Parathyroid adenoma (tissue), 2 donors: ENCODE measurements at regions not wholly inside any gene's neighbourhood (a gene's known extent, or its start where the extent isn't known, plus 50 kb on each side); places are given as distances from the start of the nearest gene placed in this dataset.

Experiments
- H2AFZ ChIP-seq: fragments of 300-600 bp; sonication (generic); one replicate; pipeline ENCODE4 v1.7.0; 2017; ENCODE audit warnings: antibody characterized with exemption, mild to moderate bottlenecking
- H3K27ac ChIP-seq: fragments of 300-600 bp; sonication (generic); one replicate; pipeline ENCODE4 v1.7.0; 2017
- H3K27me3 ChIP-seq: fragments of 300-600 bp; sonication (generic); one replicate; pipeline ENCODE4 v1.7.0; 2017; ENCODE audit warnings: low read length; ENCODE audit not compliant: control insufficient read depth, insufficient read depth
- H3K36me3 ChIP-seq: fragments of 300-600 bp; sonication (generic); one replicate; pipeline ENCODE4 v1.7.0; 2017; ENCODE audit warnings: low read length; ENCODE audit not compliant: control insufficient read depth, insufficient read depth
- H3K4me1 ChIP-seq: fragments of 300-600 bp; sonication (generic); one replicate; pipeline ENCODE4 v1.7.0; 2017; ENCODE audit warnings: control low read depth
- H3K4me2 ChIP-seq: fragments of 300-600 bp; sonication (generic); one replicate; pipeline ENCODE4 v1.7.0; 2017; ENCODE audit warnings: low read length
- H3K4me3 ChIP-seq: fragments of 300-600 bp; sonication (generic); one replicate; pipeline ENCODE4 v1.7.0; 2017; ENCODE audit warnings: low read depth, low read length
- H3K79me2 ChIP-seq: fragments of 300-600 bp; sonication (generic); one replicate; pipeline ENCODE4 v1.7.0; 2017; ENCODE audit warnings: control low read depth
- H3K9ac ChIP-seq: fragments of 300-600 bp; sonication (generic); one replicate; pipeline ENCODE4 v1.7.0; 2017; ENCODE audit warnings: mild to moderate bottlenecking
- H3K9me3 ChIP-seq: fragments of 300-600 bp; sonication (generic); one replicate; pipeline ENCODE4 v1.7.0; 2017; ENCODE audit warnings: low read length; ENCODE audit not compliant: control insufficient read depth
- TF ChIP-seq, protein P1 (sequence below): fragments of 300-600 bp; sonication (generic); IDR thresholded peaks from one replicate; pipeline ENCODE4 v1.7.0; 2017; ENCODE audit warnings: antibody characterized with exemption, mild to moderate bottlenecking
- donor health status: primary hyperparathyroidism.

- TF ChIP-seq, protein P1, sequence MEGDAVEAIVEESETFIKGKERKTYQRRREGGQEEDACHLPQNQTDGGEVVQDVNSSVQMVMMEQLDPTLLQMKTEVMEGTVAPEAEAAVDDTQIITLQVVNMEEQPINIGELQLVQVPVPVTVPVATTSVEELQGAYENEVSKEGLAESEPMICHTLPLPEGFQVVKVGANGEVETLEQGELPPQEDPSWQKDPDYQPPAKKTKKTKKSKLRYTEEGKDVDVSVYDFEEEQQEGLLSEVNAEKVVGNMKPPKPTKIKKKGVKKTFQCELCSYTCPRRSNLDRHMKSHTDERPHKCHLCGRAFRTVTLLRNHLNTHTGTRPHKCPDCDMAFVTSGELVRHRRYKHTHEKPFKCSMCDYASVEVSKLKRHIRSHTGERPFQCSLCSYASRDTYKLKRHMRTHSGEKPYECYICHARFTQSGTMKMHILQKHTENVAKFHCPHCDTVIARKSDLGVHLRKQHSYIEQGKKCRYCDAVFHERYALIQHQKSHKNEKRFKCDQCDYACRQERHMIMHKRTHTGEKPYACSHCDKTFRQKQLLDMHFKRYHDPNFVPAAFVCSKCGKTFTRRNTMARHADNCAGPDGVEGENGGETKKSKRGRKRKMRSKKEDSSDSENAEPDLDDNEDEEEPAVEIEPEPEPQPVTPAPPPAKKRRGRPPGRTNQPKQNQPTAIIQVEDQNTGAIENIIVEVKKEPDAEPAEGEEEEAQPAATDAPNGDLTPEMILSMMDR, result no peak
Measured at GRCh38 chr1:30332116-30333094, 391.0 kb downstream of the MATN1 start.

DNA sequence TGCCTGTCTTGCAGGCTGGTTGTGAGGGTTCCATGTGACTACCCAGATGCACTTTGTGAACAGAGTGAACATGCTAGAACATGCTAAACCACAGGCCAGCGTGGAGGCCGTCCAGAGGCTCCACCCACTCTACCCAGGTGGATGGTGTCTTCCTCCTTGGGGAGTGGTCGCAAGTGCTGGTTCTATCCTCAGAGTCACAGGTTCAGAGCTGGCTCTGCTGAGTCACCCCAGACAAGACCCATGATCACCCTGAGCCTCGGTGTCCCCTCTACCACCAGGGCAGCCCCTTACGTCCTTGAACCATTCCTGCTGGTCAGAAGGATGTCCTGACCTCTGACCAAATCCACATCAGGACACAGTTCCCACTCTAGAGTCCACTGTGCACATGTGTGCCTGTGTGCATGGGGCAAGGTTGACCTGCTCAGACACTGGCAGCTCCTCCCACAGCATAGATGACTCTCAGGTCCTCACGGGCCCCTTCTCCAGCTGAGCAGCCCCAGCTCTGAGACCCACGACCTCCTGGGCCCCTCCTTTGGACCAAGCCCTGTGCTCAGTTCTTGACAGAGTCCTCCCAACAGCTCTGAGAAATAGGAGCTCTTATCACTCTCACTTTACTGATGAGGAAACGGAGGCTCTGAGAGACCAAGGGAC lies 391.8 kb downstream of the MATN1 start:
- Histone ChIP-seq H3K27ac (no peak overlapping the region), H3K4me2 (no peak overlapping the region), H3K79me2 (no peaks in the 10 kb centered on the region), H2AFZ (no peak overlapping the region), H3K27me3 (no peaks in the 10 kb centered on the region), H3K9ac (no peak overlapping the region), H3K36me3 (no peaks in the 10 kb centered on the region), H3K9me3 (no peaks in the 10 kb centered on the region), H3K4me1 (no peaks in the 10 kb centered on the region), H3K4me3 (no peak overlapping the region)
- TF ChIP-seq, protein P1, result no peak

More at GRCh38 chr1:30332116-30333094, 391.0 kb downstream of the MATN1 start:
- Histone ChIP-seq H3K4me2 (no peak overlapping the region), H3K27ac (no peak overlapping the region), H3K9me3 (no peaks in the 10 kb centered on the region), H3K27me3 (no peaks in the 10 kb centered on the region), H3K9ac (no peak overlapping the region), H3K36me3 (no peaks in the 10 kb centered on the region), H3K4me1 (no peaks in the 10 kb centered on the region), H3K4me3 (no peak overlapping the region), H2AFZ (no peak overlapping the region), H3K79me2 (no peaks in the 10 kb centered on the region)

GRCh38 chr1:30330644-30331043 lies 392.7 kb downstream of the MATN1 start:
- Histone ChIP-seq H3K4me3 (no peak overlapping the region), H3K4me1 (no peaks in the 10 kb centered on the region), H3K36me3 (no peaks in the 10 kb centered on the region), H3K27me3 (no peaks in the 10 kb centered on the region), H3K27ac (no peak overlapping the region), H2AFZ (no peak overlapping the region), H3K4me2 (no peak overlapping the region), H3K79me2 (no peaks in the 10 kb centered on the region), H3K9ac (no peak overlapping the region), H3K9me3 (no peaks in the 10 kb centered on the region)
- TF ChIP-seq, protein P1, result no peak

DNA sequence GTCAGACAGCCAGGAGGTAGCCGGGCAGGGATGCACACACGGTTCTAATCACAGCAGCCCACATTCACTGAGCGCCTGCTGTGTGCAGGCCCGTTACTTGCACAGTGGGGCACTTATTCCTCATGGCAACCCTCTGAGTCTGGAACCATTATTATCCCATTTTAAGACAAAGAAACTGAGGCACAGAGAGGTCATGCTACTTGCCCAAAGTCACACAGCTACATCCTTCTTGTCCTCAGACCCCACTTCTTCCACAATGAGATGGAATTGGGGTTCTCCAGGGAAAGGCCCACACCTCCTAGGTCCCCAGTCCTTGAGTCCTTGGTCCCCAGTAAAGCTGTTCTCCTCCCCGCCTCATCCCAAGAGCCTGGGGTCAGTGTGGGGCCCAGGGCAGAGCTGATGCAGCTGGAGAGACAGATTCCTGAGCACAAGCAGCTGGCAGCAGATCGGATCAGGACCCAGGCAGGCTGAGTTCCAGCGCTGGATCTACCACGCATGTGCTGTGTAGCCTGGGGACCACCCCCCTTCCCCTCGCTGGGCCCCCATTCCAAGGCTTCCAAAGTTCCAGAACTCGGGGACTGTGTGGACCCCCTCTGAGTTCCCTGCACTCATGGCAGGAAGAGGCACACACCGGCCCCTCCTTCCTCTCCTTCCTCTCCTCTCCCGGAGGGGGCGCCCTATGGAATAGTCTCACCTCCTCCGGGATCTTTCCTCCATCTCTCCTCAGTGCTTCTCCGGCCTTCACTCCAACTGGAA lies 393.4 kb downstream of the MATN1 start:
- Histone ChIP-seq H3K79me2 (no peaks in the 10 kb centered on the region), H3K27ac (no peak overlapping the region), H3K4me2 (no peak overlapping the region), H3K9ac (no peak overlapping the region), H3K27me3 (no peaks in the 10 kb centered on the region), H3K4me3 (no peak overlapping the region), H2AFZ (no peak overlapping the region), H3K9me3 (no peaks in the 10 kb centered on the region), H3K4me1 (no peaks in the 10 kb centered on the region), H3K36me3 (no peaks in the 10 kb centered on the region)
- TF ChIP-seq, protein P1, result no peak
